ENCODE measurements at regions not wholly inside any gene's neighbourhood (a gene's known extent, or its start where the extent isn't known, plus 50 kb on each side); places are given as distances from the start of the nearest gene placed in this dataset.
"Not testable (repeated sequence)": the region's sequence is repeated elsewhere in the genome, so short reads cannot be mapped to it uniquely, and the experiment has no call there.

DNA sequence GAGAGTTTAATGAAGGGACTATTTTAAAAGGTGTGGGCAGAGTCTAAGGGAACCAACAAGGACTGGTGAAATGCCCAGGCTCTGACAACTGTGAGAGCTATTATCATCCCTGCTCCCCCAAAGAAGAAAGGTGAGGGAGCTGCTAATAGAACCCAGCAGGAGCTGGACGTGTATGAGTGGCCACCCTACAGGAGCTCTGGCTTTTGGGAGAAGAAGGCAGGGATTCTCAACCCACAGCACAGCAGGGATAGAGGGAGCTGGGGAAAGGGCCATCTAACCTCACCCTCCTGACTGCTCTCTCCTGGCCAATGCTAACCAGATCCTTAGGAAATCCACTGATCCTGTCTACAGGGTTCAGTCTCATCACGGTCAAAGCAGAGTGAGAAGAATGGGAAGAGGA, 57.1 kb downstream of the GRIN2B start:
- no peak for DNase-seq

DNA sequence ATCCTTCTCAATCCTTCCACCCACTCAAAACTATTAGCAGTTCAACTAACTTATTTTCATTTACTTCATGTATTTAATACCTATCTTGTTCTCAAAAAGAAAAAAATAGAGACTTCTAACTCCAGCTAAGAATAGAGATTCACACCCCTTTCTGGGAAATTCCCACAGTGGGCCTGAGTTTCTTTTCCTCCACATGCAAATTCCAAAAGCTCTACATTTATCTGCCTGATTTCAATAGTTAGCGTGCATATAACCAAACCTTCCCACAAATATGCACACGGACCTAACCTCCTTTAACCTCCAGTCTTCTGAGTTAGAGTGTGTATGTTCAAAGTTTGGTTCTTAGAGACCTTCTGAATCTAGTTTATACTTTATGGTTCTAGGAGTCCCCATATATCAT, 62.5 kb downstream of the GRIN2B start:
- DNase-seq, result no peak

DNA sequence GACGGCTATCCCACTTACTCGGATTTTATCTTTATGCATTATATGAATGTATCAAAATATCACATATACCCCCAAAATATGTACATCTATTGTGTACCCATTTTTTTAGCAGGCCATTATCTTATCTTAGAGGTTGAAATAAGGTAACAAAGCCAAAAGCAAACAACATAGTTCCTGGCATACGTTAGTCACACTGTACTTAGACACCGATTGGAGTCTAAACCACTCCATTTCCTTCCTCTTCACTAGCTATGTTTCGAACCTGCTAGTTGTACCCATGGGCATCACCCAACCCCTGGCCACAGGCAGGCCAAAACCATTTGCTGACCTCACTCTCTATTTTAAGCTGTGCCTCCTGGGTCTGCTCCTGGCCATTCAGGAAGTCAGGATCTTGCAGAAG, 66.3 kb downstream of the GRIN2B start:
- no peak for DNase-seq

DNA sequence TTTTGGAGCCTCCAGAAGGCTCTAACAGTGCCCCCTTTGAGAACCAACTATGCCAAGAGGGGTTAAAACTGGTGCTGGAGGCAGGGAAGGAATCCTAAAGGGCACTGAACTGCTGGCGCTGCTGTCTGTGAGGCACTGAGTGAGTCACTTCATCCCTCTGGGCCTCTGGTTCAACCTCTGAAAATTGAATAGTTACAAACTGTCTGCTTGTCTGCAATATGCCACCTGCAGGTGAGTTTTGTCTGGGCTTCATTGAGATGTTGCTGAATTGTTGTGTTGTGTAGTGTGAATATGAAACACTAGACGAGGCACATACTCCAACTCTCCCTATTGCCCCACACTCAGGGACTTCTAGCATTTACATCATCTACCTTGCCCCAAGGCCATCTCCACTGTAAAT, 68.0 kb downstream of the GRIN2B start:
- DNase-seq, result no peak

DNA sequence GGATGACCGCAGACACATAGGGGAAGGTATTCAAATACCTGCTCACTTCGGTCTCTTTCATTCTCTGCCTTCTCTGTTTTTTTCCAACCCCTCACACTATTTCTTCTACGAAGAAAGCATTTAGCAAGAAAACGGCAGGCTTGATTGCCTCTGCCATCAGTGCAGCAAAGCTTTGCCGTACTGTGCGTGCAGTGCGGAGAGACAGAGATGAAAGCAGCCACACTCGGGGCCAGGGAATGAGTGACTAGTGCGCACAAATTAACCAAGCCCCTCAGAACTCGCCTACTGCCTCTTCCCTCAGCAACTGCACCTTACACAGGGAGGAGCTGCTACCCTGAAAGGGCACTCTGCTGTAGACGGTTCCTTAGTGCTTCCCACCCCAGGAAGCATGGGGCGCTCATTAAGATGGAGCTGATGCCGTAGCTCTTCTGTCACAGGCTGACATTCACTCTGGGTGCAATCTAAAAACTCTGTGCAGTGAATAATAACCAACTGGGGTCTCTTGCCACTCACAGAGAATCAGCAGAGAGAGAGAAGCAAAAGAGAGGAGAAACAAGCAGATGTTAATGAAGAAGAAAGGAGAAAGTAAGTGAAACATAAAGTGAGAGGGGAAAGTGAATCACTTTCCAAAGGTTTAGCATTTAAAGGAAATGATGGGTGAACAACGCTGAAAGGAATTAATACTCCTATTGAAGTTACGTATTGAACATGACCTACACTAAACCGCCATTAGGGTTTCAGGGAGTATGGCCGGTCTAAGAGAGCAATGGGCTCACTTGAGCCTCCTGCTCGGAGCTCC, 69.4 kb downstream of the GRIN2B start:
- DNase-seq, result no peak

DNA sequence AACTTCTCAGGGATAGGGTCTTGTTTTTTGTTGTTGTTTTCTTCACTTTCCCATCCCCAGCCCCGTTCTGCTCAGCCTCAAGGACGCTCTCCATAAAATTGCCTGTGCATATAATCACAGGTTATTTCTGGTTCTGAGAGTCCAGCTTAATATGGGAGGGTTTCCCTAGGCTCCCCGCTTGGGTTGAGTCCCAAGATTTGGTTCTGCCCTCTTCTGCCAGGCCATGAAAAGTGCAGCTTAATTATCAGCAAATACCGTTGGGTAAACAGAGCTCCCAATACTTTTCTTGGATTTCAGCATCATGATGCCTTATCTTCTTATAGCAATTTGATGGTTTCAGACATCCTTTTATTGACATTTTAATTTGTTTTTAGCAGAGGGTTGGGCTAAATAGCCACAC, 75.6 kb downstream of the GRIN2B start:
- DNase-seq, result no peak

DNA sequence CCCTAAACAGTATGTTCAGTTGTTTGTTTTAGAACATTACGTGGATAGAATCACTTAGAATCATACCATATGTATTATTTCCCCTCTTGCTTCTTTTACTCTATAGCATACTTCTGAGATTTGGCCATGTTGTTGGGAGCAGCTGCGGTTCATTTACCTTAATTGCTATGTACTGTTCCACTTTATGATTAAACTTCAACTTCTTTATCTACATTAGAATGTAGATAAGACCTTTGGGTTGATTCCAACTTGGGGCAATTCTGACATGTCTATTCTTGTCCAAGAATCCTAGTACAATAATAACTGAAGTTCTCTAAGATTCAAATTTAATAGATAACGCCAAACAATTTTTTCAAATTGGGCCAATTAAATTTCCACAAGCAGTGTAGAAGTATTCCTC, 80.7 kb downstream of the GRIN2B start:
- DNase-seq, result no peak

DNA sequence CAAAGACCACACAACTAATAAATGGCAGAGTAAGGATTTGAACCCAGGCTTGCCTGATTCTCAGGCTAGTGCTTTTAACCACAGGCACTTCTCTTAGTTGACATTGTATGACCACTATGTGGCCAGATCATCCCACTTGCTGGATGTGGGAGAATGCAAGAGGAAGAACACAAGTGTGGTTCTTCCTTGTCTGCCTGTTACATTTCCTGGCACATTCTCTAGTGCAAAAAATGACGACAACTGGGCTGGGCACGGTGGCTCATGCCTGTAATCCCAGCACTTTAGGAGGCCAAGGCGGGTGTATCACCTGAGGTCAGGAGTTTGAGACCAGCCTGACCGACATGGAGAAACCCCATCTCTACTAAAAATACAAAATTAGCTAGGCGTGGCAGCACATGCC, 83.0 kb downstream of the GRIN2B start:
- DNase-seq, result not testable (repeated sequence)

DNA sequence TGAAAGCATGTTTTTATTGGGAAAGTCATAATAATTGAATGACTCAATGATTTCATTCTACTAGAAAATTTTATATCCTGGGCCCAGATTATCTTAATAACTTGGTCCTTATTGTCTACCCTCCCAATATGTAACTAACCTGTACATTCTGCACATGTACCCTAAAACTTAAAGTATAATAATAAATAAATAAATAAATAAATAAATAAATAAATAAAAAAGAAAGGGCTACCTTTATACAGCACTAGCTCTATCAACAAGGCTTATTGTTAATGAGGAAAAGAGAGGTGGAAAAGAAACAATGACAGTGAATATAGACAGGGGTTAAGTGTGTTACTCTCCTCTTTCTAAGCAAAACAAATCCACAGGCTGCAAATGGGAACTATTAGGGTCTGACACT, 83.6 kb downstream of the GRIN2B start:
- DNase-seq, result no peak

DNA sequence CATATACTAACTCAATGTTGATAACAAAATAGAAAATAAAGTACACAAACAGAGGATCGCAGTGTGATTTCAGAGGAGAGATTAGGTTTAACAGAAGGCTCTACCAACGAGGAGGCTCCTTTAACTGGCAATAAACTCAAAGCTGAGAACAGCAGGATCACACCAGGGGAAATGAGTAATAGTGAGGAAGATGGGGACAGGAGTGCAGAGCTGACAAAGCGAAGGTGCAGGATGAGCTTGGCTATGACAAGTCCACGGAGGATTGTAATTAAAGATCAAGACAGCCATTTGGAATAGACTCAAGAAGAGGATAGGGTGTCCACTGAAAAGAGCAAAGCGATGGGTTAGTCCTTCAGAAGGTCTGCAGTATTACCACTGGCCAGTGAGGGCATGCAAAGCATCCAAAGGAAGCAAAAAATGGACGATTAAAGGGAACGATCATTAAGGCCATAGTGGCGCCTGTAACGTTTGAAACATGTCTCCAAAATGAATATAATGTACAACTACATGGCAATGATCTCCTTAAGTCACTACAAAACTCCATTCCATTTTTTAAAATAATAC, 85.3 kb downstream of the GRIN2B start:
- no peak for DNase-seq

DNA sequence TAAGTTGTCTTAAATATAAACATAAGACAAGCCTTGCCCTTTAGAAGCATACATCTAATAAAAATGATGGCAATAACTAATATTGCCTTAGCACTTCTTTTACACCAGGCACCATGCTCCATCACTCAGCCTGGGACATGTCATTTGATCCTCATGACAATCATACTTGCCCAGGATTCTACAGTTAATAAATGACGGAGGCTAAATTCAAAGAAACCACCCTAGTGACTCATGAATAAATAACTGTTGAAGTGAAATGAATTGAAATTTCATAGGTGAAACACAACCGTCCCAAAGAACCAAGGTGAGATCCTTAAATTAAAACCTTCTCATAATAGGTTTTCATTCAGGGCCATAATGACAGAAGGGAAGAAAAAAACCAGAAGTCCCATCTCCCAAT, 89.5 kb downstream of the GRIN2B start:
- no peak for DNase-seq

DNA sequence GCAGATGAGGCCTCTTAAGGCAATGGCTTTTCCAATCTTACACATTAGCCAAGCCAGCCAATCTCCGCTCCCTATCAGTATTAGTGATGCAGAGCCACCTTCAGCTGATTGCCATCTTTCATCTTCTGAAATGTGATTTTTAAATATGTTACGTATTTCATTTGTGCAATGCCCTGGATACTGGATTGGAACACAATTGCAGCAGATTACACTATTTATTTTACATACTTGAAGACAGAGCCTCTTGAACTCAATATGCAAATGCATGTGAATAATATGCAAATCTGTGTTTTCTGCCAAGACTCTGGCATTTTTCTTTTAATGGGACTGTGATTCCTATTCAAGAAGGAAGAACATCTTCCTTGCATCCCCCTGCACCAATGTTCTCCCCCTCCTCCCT, 90.5 kb downstream of the GRIN2B start:
- no peak for DNase-seq

DNA sequence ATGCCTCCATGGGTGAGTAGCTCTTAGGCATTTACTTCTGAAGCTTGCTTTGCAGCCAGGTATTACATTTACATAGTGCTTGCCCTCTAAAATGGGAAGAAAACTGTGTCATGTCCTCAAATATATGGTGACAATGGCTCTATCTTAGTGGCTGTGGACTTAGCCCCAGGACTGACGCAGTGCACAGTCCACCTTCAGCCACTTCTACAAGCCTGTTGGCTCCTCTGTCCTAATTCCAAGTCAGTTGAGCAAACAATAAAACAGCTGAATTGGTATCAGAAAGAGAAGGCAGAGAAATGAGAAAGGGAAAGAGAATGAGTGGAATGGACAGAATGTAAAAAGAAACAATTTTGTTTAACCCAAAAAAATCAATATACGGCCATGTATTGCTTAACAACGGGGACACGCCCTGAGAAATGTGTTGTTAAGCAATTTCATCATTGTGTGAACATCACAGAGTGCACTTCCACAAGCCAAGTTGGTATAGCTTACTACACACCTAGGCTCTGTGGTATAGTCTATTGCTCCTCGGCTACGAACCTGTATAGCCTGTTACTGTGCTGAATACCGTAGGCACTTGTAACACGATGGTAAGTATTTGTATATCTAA, 93.5 kb downstream of the GRIN2B start:
- DNase-seq, result no peak

DNA sequence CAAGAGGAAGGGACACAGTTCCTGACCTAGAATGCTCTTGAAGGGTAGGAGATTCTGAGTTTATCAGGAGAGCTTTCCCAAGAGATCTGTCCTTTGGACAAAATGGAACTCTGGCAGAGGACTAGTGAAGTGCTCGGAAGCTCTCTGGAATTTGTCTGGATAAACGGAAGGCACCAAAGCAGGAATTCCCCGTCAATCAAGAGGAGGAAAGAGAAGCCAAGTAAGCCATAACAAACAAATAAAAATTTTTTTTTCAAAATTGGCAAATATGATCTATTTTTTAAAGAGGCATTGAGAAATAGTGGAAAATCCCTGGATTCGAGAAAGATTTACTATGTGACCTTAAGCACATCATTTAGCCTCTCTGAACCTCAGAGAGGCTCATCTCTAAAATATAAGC, 99.2 kb downstream of the GRIN2B start:
- DNase-seq, result no peak

DNA sequence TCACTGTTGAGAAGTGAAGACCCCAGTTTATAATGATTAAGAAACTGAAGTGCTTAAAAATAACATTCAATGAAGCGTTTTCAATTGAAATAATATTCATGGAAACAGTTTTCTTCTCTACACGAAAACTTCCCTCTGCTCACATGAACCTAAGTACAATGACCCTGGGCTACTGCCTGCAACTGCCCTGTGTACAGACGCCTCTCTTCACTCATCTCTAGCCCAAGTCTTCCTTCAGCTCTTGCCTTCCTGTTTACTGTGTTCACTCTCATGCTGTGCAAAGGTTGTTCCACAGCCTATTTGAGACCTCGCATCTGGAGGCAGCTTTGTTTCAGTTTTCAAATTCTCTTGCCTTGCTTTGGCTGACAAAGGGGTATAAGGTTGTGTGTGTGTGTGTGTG, 100.8 kb downstream of the GRIN2B start:
- DNase-seq, result no peak

DNA sequence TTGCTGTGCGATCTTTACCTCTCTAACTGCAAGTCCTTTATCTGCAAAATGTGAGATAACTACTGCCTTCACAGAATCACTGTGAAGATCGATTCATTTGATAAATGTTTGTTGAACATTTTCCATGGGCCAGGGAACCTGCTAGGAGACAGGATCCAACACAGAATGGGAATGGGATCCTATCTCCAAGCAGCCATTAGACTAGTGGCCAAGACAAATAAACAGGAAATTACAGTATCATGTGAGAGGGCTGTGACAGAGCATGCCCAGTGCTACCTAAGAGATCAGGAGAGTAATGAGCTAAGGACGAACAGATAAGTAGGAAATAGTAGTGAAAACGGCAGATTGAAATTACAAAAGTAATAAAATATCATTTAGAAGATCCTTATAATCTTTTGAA, 105.7 kb downstream of the GRIN2B start:
- DNase-seq, result no peak

DNA sequence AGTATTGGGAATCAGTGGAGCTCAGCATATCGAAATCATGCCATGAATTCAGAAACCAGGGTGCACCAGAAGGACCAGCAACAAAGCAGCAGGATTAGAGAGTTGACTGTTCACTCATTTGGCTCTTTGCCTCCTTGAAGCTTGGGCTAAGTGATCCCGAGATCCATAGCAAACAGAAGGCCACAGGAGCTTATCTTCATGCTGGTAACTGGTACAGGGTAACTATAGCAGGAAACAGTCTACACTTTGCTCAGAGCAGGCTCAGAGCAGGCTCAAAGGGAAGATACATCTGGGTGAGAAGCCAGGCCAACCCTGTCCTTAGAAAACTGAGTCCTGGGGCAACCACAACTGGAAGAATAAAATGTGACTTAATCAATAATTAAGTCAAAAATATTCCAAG, 111.1 kb downstream of the GRIN2B start:
- no peak for DNase-seq

DNA sequence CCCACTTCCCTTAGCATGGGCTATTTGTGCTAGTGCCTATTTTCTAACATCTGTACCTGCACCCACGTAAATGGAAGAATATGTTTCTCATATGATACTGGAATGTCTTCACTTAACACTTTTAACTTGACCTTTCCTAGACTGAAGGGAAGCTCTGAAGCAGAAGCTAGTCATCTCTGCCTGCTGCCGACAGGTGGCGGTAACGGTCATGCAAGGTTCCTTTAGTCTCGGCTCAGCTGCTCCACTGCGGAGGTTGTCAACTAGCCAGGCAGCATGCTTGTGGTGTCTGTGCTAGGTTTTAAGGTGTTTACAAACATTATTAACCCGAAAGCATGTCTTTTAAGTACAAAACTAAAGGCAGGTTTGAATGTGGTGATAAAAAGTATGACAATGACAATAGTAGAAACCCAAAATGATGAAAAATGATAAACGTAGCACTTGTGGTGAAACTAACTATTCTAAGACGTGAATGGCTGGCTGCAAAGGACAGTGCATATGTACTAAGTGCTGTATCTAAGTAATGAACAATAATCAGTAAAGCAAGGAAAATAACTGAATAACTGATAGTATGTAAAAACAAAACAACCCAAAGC, 117.2 kb downstream of the GRIN2B start:
- DNase-seq, result peak; percentile 5

DNA sequence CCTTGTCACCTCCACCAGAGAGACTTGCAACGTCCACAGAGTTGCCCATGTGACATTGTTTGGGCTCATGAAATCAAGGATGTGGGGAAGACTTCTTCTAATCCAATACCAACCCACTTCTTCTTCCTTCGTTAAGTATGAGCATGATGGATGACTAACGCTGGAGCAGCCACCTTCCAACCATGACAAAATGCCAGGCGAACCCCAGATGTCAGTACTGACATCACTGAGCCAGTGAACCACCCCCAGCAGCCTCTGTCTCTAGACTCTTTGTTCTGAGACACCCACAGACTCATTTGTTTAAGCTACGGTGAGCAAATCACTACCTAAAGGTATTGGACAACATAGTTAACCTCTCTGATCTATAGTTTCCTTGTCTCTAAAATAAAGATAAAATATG, 123.7 kb downstream of the GRIN2B start:
- DNase-seq, result no peak

DNA sequence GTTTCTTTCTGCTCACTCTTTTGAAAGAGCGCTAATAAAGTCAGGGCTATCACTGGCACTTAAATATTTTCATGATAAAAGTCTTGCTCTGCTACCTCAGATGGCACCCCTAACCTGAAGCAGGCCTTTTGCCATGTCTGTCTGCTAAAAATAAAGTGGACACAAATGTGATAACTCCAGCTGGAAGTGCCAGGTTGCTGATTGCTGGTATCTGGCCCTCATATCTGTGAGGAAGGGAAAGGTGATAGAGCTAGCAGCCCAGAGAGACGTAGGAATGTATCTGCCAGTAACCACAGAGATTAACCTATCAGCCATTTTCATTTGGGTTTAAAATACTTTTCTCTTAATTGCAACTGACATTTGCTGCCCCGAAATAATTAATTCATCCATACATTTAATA, 127.9 kb downstream of the GRIN2B start:
- DNase-seq, result no peak

DNA sequence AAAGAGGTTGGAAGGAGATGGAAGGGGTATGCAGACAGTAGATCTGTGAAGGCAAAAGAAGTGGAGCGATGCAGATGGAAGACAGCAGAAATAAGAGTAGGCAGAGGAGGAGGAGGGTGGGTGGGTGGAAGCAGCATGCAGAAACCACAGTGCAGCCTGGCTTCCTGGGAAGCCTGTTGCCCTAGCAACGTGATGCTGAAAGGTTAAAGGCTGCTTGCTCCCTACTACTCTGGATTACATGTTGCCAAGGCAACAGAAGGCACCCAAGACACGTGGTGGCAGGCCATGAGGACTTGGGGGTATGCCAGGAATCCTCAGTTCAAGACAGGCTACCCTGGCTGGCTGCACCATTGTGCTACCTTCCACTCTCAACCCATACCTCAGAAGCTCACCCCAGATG, 129.6 kb downstream of the GRIN2B start:
- DNase-seq, result no peak

DNA sequence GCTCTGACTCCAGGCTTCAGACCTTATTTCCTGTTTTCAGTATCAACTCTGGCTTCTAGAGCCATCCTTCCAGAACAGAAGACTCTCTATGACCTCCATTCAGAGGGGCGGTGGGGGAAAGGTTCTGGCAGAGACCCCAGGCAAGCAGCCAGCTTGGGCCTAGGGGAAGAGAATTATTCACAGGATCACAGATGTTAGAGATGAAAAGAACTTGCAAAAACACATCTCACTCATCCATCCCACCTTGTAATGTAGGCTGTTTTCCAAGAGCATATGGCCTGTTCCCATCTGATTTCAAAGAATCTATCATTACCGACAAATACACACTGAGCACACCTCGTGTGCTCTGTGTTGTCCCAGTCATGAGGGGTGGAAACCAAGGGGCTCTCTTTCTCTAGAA, 131.9 kb downstream of the GRIN2B start:
- no peak for DNase-seq

DNA sequence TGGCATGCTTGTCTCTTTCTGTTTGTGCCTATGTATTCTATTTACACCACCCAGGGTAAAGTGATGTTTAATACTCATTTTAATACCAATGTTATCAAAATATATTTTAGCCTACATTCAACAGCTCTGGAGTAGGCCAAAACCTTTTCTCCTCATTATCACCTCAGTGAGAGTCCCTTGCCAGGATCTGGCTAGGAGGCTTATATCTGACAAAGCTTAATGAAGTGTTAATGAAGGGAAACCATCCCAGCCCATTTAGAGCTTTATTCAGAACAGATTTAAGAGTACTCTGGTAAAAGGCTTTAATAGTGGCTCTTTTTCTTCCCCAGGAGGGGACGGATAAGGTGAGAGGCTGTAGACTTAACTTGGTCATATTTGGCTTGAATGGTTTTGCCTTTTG, 137.6 kb downstream of the GRIN2B start:
- no peak for DNase-seq

DNA sequence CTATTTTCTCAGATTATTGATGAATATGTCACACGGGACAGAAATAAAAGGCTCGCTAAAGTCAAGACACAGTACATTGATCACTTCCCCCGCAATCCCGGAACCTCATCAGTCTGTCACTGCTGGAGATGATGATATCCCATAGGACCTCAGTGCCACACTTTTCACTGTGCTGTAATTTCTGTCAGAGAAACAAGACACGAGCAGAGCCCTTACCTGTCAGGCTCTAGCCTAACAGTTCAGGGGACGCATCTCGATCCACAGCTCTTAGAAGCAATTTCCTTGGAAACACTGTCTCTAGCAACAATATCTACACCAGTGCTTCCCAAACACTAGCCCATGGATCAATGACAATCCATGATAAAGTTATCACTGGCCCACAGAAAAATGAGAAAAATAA, 140.0 kb downstream of the GRIN2B start:
- no peak for DNase-seq
